GM23248 (cell line): ENCODE measurements at regions not wholly inside any gene's neighbourhood (a gene's known extent, or its start where the extent isn't known, plus 50 kb on each side); places are given as distances from the start of the nearest gene placed in this dataset.

Experiments used
- EZH2 ChIP-seq: fragments of 200-600 bp; sonication (generic); IDR thresholded peaks from 2 replicates; pipeline ENCODE4 v1.6.1; 2018; ENCODE audit warnings: antibody characterized with exemption, mild to moderate bottlenecking; ENCODE audit not compliant: insufficient read depth, poor library complexity, severe bottlenecking
- EZH2phosphoT487 ChIP-seq: fragments of 200-600 bp; sonication (generic); IDR thresholded peaks from 2 replicates; pipeline ENCODE4 v1.6.1; 2018; ENCODE audit warnings: antibody characterized with exemption, moderate library complexity, mild to moderate bottlenecking, low read depth; ENCODE audit not compliant: insufficient read depth

DNA sequence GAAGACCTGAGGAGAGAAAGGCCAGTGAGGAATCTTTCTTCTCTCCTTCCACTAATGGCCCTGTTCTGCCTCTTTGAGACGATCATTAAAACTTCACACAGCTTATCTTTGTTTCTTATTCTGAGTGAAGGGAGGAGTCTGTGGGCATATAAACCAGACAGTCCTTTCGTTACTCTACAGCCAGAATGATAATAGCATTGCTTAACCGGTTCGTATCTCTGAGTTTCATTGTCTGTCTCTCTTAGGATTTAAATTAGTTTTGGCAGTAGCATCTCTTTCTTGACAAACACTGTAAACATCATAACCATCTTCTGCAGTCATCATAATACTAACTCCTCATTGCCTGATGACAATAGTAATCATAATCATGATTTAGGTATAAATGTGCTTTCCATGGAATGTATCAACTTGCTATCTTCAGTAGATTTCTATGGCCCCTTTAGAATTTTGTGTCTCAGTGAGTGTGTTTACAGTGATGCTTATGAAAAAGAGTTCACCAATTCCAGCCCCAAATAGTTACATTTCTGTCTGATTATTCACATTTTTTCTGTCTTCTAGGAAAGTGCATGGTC is 618.8 kb upstream of the KLF4 start:
- TF ChIP-seq EZH2phosphoT487, result no peak
- no peak for TF ChIP-seq EZH2
